ENCODE measurements at regions not wholly inside any gene's neighbourhood (a gene's known extent, or its start where the extent isn't known, plus 50 kb on each side); places are given as distances from the start of the nearest gene placed in this dataset.

GRCh38 chr14:53692885-53693284 lies 263.7 kb downstream of the BMP4 start:
- Histone ChIP-seq H3K27me3 (no peaks in the 10 kb centered on the region), H3K4me1 (no peaks in the 10 kb centered on the region), H3K4me3 (no peak overlapping the region), H3K9me3 (no peaks in the 10 kb centered on the region), H3K27ac (no peak overlapping the region), H3K36me3 (no peaks in the 10 kb centered on the region)
- TF ChIP-seq EP300 (IDR thresholded peaks at IDR 0.05), result no peak
- no peak for TF ChIP-seq CTCF (IDR thresholded peaks at IDR 0.05)
- TF ChIP-seq POLR2AphosphoS5 (IDR thresholded peaks at IDR 0.05), result no peak
- TF ChIP-seq POLR2A (IDR thresholded peaks at IDR 0.05), result no peak
- DNase-seq, result no peak
- 78 to 83% methylated on average over 1 of the region's 1 CpG for WGBS, 2 donors
- intact Hi-C loops (cut with DNase I), result no loop called here

GRCh38 chr14:53692451-53692850 lies 264.2 kb downstream of the BMP4 start:
- no peaks in the 10 kb centered on the region for H3K27me3 ChIP-seq
- TF ChIP-seq POLR2AphosphoS5 (IDR thresholded peaks at IDR 0.05) (no peak), EP300 (IDR thresholded peaks at IDR 0.05) (no peak), POLR2A (IDR thresholded peaks at IDR 0.05) (no peak), CTCF (IDR thresholded peaks at IDR 0.05) (no peak)
- intact Hi-C loops (cut with DNase I), result no loop called here

GRCh38 chr14:53683229-53683628 lies 273.4 kb downstream of the BMP4 start:
- no peak overlapping the region for H3K27ac ChIP-seq
- H3K27me3 ChIP-seq, result no peaks in the 10 kb centered on the region
- TF ChIP-seq CTCF (IDR thresholded peaks at IDR 0.05), result no peak
- no peak for TF ChIP-seq EP300 (IDR thresholded peaks at IDR 0.05)
- no peak for TF ChIP-seq POLR2A (IDR thresholded peaks at IDR 0.05)
- TF ChIP-seq POLR2AphosphoS5 (IDR thresholded peaks at IDR 0.05), result no peak
- no peak for DNase-seq
- H3K4me3 ChIP-seq, result no peak overlapping the region
- no peaks in the 10 kb centered on the region for H3K4me1 ChIP-seq
- intact Hi-C loops (cut with DNase I), result no loop called here
- H3K36me3 ChIP-seq, result no peaks in the 10 kb centered on the region
- H3K9me3 ChIP-seq, result no peaks in the 10 kb centered on the region
- WGBS, 2 donors, result 5 to 52% methylated on average over 5 of the region's 5 CpGs

More at GRCh38 chr14:53692451-53692850, 264.2 kb downstream of the BMP4 start:
- Histone ChIP-seq H3K36me3 (no peaks in the 10 kb centered on the region), H3K9me3 (no peaks in the 10 kb centered on the region), H3K27ac (no peak overlapping the region), H3K4me3 (no peak overlapping the region), H3K4me1 (no peaks in the 10 kb centered on the region)
- 89 to 92% methylated on average over 5 of the region's 5 CpGs for WGBS, 2 donors
- DNase-seq, result no peak

- H3K27me3 ChIP-seq, result no peaks in the 10 kb centered on the region
- H3K36me3 ChIP-seq, result no peaks in the 10 kb centered on the region
- no peaks in the 10 kb centered on the region for H3K9me3 ChIP-seq
- WGBS, 2 donors, result 85 to 89% methylated on average over 2 of the region's 2 CpGs
- no peak overlapping the region for H3K27ac ChIP-seq
- intact Hi-C loops (cut with DNase I), result no loop called here
- no peak for DNase-seq
- no peak for TF ChIP-seq POLR2AphosphoS5 (IDR thresholded peaks at IDR 0.05)
- TF ChIP-seq EP300 (IDR thresholded peaks at IDR 0.05), result no peak
- TF ChIP-seq POLR2A (IDR thresholded peaks at IDR 0.05), result no peak
- no peak for TF ChIP-seq CTCF (IDR thresholded peaks at IDR 0.05)
- no peaks in the 10 kb centered on the region for H3K4me1 ChIP-seq
- no peak overlapping the region for H3K4me3 ChIP-seq
Observed at GRCh38 chr14:53672526-53672925, 284.1 kb downstream of the BMP4 start.

GRCh38 chr14:53670701-53671100 lies 285.9 kb downstream of the BMP4 start:
- no peaks in the 10 kb centered on the region for H3K27me3 ChIP-seq
- no peak for DNase-seq
- no peaks in the 10 kb centered on the region for H3K36me3 ChIP-seq
- TF ChIP-seq POLR2A (IDR thresholded peaks at IDR 0.05) (no peak), POLR2AphosphoS5 (IDR thresholded peaks at IDR 0.05) (no peak), CTCF (IDR thresholded peaks at IDR 0.05) (no peak), EP300 (IDR thresholded peaks at IDR 0.05) (no peak)
- H3K4me3 ChIP-seq, result no peak overlapping the region
- no peaks in the 10 kb centered on the region for H3K4me1 ChIP-seq
- no peak overlapping the region for H3K27ac ChIP-seq
- no peaks in the 10 kb centered on the region for H3K9me3 ChIP-seq
- intact Hi-C loops (cut with DNase I), result no loop called here
